Nephron progenitor cell (in vitro differentiated cells): ENCODE measurements at regions not wholly inside any gene's neighbourhood (a gene's known extent, or its start where the extent isn't known, plus 50 kb on each side); places are given as distances from the start of the nearest gene placed in this dataset.
"Not testable (repeated sequence)": the region's sequence is repeated elsewhere in the genome, so short reads cannot be mapped to it uniquely, and the experiment has no call there.

Source experiments
- DNase-seq: peaks from one replicate; pipeline ENCODE4 v3.0.0; 2021
- H3K27ac Mint-ChIP-seq: 2 replicates; pipeline ENCODE4 v1.8.0; 2021; ENCODE audit warnings: mild to moderate bottlenecking, moderate library complexity, mixed read lengths
- H3K27me3 Mint-ChIP-seq: 2 replicates; pipeline ENCODE4 v1.8.0; 2021; ENCODE audit warnings: mild to moderate bottlenecking, low read depth, mixed read lengths; ENCODE audit not compliant: poor library complexity
- H3K36me3 Mint-ChIP-seq: 2 replicates; pipeline ENCODE4 v1.8.0; 2021; ENCODE audit warnings: low read depth, mixed read lengths
- H3K4me1 Mint-ChIP-seq: 2 replicates; pipeline ENCODE4 v1.8.0; 2021; ENCODE audit warnings: mixed read lengths
- H3K4me3 Mint-ChIP-seq: 2 replicates; pipeline ENCODE4 v1.8.0; 2021; ENCODE audit warnings: mild to moderate bottlenecking, moderate library complexity, mixed read lengths
- H3K9me3 Mint-ChIP-seq: 2 replicates; pipeline ENCODE4 v1.8.0; 2021; ENCODE audit warnings: mild to moderate bottlenecking, moderate library complexity, mixed read lengths
- TF ChIP-seq, protein P1 (sequence below): fragments of 200-600 bp; sonication (generic); IDR thresholded peaks from 2 replicates; pipeline ENCODE4 v1.5.0; 2021; ENCODE audit warnings: antibody characterized with exemption

DNA sequence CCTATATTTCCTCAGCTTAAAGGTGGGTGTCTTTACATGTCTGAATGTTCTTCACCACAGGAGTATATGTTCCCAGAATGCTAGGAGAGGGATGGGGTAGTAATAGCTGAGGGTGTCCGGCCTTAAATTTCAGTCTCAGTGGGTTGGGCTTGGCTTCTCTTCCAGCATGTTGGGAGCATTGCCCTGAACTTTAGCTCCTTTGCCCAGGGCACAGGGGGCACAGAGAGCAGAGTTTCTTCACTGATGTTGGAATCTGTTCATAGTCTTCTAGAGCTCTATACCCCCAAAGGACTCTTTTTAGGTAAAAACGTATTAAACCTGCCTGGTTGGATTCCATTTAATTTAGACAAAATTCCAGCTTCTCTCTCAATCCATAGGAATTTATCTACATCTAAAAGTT is 154.4 kb upstream of the GCFC2 start:
- DNase-seq = no peak
- no peak overlapping the region for H3K27ac Mint-ChIP-seq
- H3K9me3 Mint-ChIP-seq = no peaks in the 10 kb centered on the region
- H3K4me1 Mint-ChIP-seq = no peaks in the 10 kb centered on the region
- H3K27me3 Mint-ChIP-seq = no peaks in the 10 kb centered on the region
- no peak overlapping the region for H3K4me3 Mint-ChIP-seq
- TF ChIP-seq, protein P1, sequence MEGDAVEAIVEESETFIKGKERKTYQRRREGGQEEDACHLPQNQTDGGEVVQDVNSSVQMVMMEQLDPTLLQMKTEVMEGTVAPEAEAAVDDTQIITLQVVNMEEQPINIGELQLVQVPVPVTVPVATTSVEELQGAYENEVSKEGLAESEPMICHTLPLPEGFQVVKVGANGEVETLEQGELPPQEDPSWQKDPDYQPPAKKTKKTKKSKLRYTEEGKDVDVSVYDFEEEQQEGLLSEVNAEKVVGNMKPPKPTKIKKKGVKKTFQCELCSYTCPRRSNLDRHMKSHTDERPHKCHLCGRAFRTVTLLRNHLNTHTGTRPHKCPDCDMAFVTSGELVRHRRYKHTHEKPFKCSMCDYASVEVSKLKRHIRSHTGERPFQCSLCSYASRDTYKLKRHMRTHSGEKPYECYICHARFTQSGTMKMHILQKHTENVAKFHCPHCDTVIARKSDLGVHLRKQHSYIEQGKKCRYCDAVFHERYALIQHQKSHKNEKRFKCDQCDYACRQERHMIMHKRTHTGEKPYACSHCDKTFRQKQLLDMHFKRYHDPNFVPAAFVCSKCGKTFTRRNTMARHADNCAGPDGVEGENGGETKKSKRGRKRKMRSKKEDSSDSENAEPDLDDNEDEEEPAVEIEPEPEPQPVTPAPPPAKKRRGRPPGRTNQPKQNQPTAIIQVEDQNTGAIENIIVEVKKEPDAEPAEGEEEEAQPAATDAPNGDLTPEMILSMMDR = no peak
- no peaks in the 10 kb centered on the region for H3K36me3 Mint-ChIP-seq

GRCh38 chr2:75862547-75862946 is 151.8 kb upstream of the GCFC2 start:
- H3K9me3 Mint-ChIP-seq = no peaks in the 10 kb centered on the region
- H3K27ac Mint-ChIP-seq = no peak overlapping the region
- H3K36me3 Mint-ChIP-seq = no peaks in the 10 kb centered on the region
- no peaks in the 10 kb centered on the region for H3K27me3 Mint-ChIP-seq
- no peaks in the 10 kb centered on the region for H3K4me1 Mint-ChIP-seq
- no peak overlapping the region for H3K4me3 Mint-ChIP-seq
- TF ChIP-seq, protein P1 = no peak
- no peak for DNase-seq

- H3K4me1 Mint-ChIP-seq = no peaks in the 10 kb centered on the region
- H3K36me3 Mint-ChIP-seq = peaks cover 8% of the 10 kb centered on the region
- TF ChIP-seq, protein P1 = no peak
- H3K27ac Mint-ChIP-seq = no peak overlapping the region
- H3K9me3 Mint-ChIP-seq = peaks cover 24% of the 10 kb centered on the region
- no peaks in the 10 kb centered on the region for H3K27me3 Mint-ChIP-seq
- no peak for DNase-seq
- H3K4me3 Mint-ChIP-seq = no peak overlapping the region
Measured at GRCh38 chr2:75853436-75853835, 142.7 kb upstream of the GCFC2 start.

DNA sequence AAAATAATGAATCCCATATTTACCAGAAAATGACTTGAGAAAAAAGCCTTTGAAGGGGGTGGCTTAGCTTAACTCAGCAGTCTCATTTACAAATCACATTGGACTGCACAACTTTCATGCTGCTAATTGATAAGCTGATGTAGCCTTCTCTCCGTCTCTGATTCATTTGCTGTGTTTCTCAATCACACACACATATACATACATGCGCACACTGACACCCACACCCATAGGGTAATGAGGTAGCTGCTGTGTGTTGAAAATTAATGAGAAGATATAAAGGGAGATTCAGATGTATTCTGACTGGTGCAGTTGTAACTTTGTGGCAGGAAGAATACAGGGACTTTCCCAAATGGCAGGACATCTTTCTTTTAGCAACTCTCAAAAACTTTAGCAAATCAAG is 141.9 kb upstream of the GCFC2 start:
- peaks cover 8% of the 10 kb centered on the region for H3K36me3 Mint-ChIP-seq
- no peak for DNase-seq
- H3K4me3 Mint-ChIP-seq = no peak overlapping the region
- H3K27ac Mint-ChIP-seq = no peak overlapping the region
- TF ChIP-seq, protein P1 = no peak
- H3K4me1 Mint-ChIP-seq = no peaks in the 10 kb centered on the region
- H3K27me3 Mint-ChIP-seq = no peaks in the 10 kb centered on the region
- H3K9me3 Mint-ChIP-seq = peaks cover 24% of the 10 kb centered on the region

DNA sequence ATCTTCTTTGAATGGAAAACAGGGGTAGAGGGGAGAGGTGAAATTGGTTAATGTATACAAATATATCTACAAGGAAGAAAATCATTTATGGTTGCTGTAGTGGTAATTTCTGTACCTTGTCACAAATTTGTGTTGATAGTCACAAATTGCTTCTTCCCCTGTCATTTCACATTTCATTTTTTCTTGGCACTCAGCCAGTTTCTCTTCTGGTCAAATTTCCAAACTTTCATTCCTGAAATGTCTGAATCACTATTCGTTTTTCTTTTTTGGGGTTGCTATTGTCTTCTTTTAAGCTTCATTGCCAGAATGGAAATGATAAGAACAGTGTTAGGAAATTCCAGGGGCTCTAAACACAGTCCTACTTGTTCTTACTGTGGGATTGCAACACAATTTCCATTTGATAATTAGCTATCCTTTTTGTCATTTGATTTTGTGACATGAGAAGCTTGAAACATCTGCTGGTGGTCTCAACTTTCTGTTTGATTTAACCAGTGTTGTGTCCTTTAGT is 136.0 kb upstream of the GCFC2 start:
- H3K36me3 Mint-ChIP-seq = no peaks in the 10 kb centered on the region
- no peaks in the 10 kb centered on the region for H3K4me1 Mint-ChIP-seq
- no peak for DNase-seq
- TF ChIP-seq, protein P1 = no peak
- H3K9me3 Mint-ChIP-seq = no peaks in the 10 kb centered on the region
- H3K27me3 Mint-ChIP-seq = no peaks in the 10 kb centered on the region
- no peak overlapping the region for H3K27ac Mint-ChIP-seq
- no peak overlapping the region for H3K4me3 Mint-ChIP-seq

DNA sequence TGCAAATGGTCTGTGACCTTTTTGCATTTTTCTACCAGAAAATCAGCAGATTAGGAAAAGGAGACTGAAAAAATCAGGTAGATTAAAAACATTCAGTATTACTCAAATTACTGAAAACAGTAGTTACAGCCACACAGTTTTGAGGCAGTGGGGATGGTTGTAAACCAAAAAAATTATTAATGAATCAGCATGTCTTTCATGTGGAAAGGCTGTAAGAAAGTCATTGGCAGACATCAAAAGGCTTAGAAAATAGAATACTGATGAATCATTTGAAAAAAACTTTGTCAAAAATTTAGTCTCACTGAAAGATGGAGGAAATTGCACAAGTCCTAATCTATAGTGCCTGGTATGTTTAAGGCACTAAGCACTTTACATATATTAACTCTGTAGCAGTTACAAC is 133.9 kb upstream of the GCFC2 start:
- Mint-ChIP-seq H3K4me3 (no peak overlapping the region), H3K36me3 (no peaks in the 10 kb centered on the region), H3K27me3 (no peaks in the 10 kb centered on the region), H3K27ac (no peak overlapping the region), H3K9me3 (no peaks in the 10 kb centered on the region), H3K4me1 (no peaks in the 10 kb centered on the region)
- TF ChIP-seq, protein P1 = no peak
- DNase-seq = no peak

DNA sequence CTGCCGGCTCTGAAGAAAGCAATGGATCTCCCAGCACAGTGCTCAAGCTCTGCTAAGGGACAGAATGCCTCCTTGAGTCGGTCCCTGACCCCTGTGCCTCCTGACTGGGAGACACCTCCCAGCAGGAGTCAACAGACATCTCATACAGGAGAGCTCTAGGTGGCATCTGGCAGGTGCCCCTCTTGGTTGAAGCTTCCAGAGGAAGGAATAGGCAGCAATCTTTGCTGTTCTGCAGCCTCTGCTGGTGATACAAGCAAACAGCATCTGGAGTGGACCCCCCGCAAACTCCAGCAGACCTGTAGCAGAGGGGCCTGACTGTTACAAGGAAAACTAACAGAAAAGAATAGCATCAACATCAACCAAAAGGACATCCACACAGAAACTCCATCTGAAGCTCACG is 123.9 kb upstream of the GCFC2 start:
- H3K36me3 Mint-ChIP-seq, H3K4me3 Mint-ChIP-seq: not testable (repeated sequence)
- peaks cover 23% of the 10 kb centered on the region for H3K9me3 Mint-ChIP-seq

More for the DNA sequence above, 123.9 kb upstream of the GCFC2 start:
- H3K4me1 Mint-ChIP-seq, DNase-seq, H3K27me3 Mint-ChIP-seq, H3K27ac Mint-ChIP-seq: not testable (repeated sequence)
